SK-N-SH (cell line): ENCODE measurements at regions not wholly inside any gene's neighbourhood (a gene's known extent, or its start where the extent isn't known, plus 50 kb on each side); places are given as distances from the start of the nearest gene placed in this dataset.
A peak's percentile ranks its signal among the peaks of the same experiment; 100 is the strongest.

ENCODE experiments used
- CTCF ChIA-PET: fragments of 300-600, 350-600 bp; formaldehyde crosslinking; extraction: SDS; loops from one replicate; lab custom pipeline; 2021; lab: Yijun Ruan, JAX
- POLR2A ChIA-PET: fragments of 350-600 bp; sonication (Branson Sonifier 250); formaldehyde crosslinking; extraction: SDS; loops from one replicate; lab custom pipeline; 2020; ENCODE audit warnings: antibody characterized with exemption, inconsistent platforms; lab: Yijun Ruan, JAX
- DNase-seq: peaks from one replicate; pipeline ENCODE4 v3.0.0; 2012
- H2AFZ ChIP-seq: fragments of 200-600 bp; sonication (generic); 2 replicates; pipeline ENCODE4 v1.8.1; 2016; ENCODE audit warnings: antibody characterized with exemption, mild to moderate bottlenecking, low read depth
- H3F3A ChIP-seq: fragments of 200-600 bp; sonication (generic); replicated peaks from 2 replicates; pipeline ENCODE3; 2016; ENCODE audit warnings: antibody characterized with exemption, mild to moderate bottlenecking; ENCODE audit not compliant: insufficient read depth
- H3K27ac ChIP-seq, 2 experiments: fragments of 200-500 bp in 1 of 2; fragments of 200-600 bp in 1 of 2; sonication (Bioruptor generic) in 1 of 2; sonication (generic), shearing (Covaris generic) in 1 of 2; 2 replicates each; pipeline versions ENCODE4 v1.5.1 to v1.6.1; 2014 to 2016; ENCODE audit warnings: low read depth in 2 of 2, inconsistent platforms in 1 of 2, low read length in 1 of 2, mild to moderate bottlenecking in 1 of 2, mixed read lengths in 1 of 2
- H3K27me3 ChIP-seq: fragments of 200-600 bp; sonication (generic), shearing (Covaris generic); 2 replicates; pipeline ENCODE4 v1.6.1; 2016; ENCODE audit warnings: mixed run types; ENCODE audit not compliant: insufficient read depth
- H3K36me3 ChIP-seq, 2 experiments: fragments of 200-500 bp in 1 of 2; fragments of 200-600 bp in 1 of 2; sonication (Bioruptor generic) in 1 of 2; sonication (generic) in 1 of 2; replicated peaks in 1 of 2; 2 replicates each; pipeline versions ENCODE3 to v1.5.1; 2014 to 2016; ENCODE audit warnings: low read length in 1 of 2, mild to moderate bottlenecking in 1 of 2; ENCODE audit not compliant: insufficient read depth in 2 of 2, control insufficient read depth in 1 of 2
- H3K4me1 ChIP-seq, 2 experiments: fragments of 200-500 bp in 1 of 2; fragments of 200-600 bp in 1 of 2; sonication (Bioruptor generic) in 1 of 2; sonication (generic), shearing (Covaris generic) in 1 of 2; 2 replicates each; pipeline versions ENCODE4 v1.5.1 to v1.6.1; 2014 to 2016; ENCODE audit warnings: low read depth in 1 of 2, low read length in 1 of 2, mixed run types in 1 of 2; ENCODE audit not compliant: insufficient read depth in 2 of 2, control insufficient read depth in 1 of 2
- H3K4me2 ChIP-seq: fragments of 200-600 bp; sonication (generic), shearing (Covaris generic); 2 replicates; pipeline ENCODE4 v1.6.1; 2017; ENCODE audit warnings: mixed run types
- H3K4me3 ChIP-seq, 2 experiments: fragments of 200-500 bp in 1 of 2; fragments of 200-600 bp in 1 of 2; sonication (Bioruptor generic) in 1 of 2; sonication (generic), shearing (Covaris generic) in 1 of 2; 2 replicates each; pipeline versions ENCODE4 v1.5.1 to v1.8.1; 2014 to 2016; ENCODE audit warnings: low read depth in 2 of 2, inconsistent platforms in 1 of 2, low read length in 1 of 2, mild to moderate bottlenecking in 1 of 2, mixed read lengths in 1 of 2, moderate library complexity in 1 of 2
- H3K79me2 ChIP-seq: fragments of 200-600 bp; sonication (generic); 2 replicates; pipeline ENCODE4 v1.8.1; 2017; ENCODE audit warnings: mild to moderate bottlenecking; ENCODE audit not compliant: insufficient read depth
- H3K9ac ChIP-seq: fragments of 200-600 bp; sonication (generic); 2 replicates; pipeline ENCODE4 v1.6.1; 2017; ENCODE audit warnings: mixed run types
- H3K9me2 ChIP-seq: fragments of 200-600 bp; sonication (generic); 2 replicates; pipeline ENCODE4 v1.6.1; 2017; ENCODE audit warnings: mixed run types
- H3K9me3 ChIP-seq: fragments of 200-600 bp; sonication (generic); 2 replicates; pipeline ENCODE4 v1.6.1; 2017; ENCODE audit warnings: mixed run types, mild to moderate bottlenecking, moderate library complexity
- H4K20me1 ChIP-seq: fragments of 200-600 bp; sonication (generic); 2 replicates; pipeline ENCODE4 v1.6.1; 2017; ENCODE audit warnings: mild to moderate bottlenecking, mixed run types; ENCODE audit not compliant: insufficient read depth
- CHD2 ChIP-seq: fragments of 150-350 bp; IDR thresholded peaks from 2 replicates; pipeline ENCODE4 v1.6.1; 2018; ENCODE audit warnings: low read length; ENCODE audit not compliant: partially characterized antibody
- CTCF ChIP-seq: fragments of 200-600 bp; sonication (generic); IDR thresholded peaks from 2 replicates; pipeline ENCODE4 v1.6.1; 2017; ENCODE audit warnings: antibody characterized with exemption, mild to moderate bottlenecking, moderate library complexity
- ELF1 ChIP-seq: IDR thresholded peaks from 2 replicates; pipeline ENCODE4 v1.4.0; 2012
- EP300 ChIP-seq, 2 experiments: IDR thresholded peaks; 2 replicates each; pipeline versions ENCODE4 v1.4.0 to v1.6.1; 2012; ENCODE audit warnings: borderline replicate concordance in 1 of 2, low read depth in 1 of 2, low read length in 1 of 2
- FOSL2 ChIP-seq: IDR thresholded peaks from 2 replicates; pipeline ENCODE4 v1.4.0; 2012; ENCODE audit warnings: low read depth, mild to moderate bottlenecking, moderate library complexity, borderline replicate concordance
- FOXJ3 ChIP-seq: sonication (generic); formaldehyde crosslinking; IDR thresholded peaks from 2 replicates; pipeline ENCODE4 v1.5.1; 2020; ENCODE audit warnings: mild to moderate bottlenecking, missing genetic modification reagents
- FOXM1 ChIP-seq: IDR thresholded peaks from 2 replicates; pipeline ENCODE4 v1.4.0; 2012; ENCODE audit warnings: low read depth, mild to moderate bottlenecking
- GATA2 ChIP-seq: sonication (generic); formaldehyde crosslinking; IDR thresholded peaks from 2 replicates; pipeline ENCODE4 v1.5.0; 2020; ENCODE audit warnings: mild to moderate bottlenecking, missing genetic modification reagents
- JUND ChIP-seq: IDR thresholded peaks from 2 replicates; pipeline ENCODE4 v1.4.0; 2012
- MEF2A ChIP-seq: IDR thresholded peaks from 2 replicates; pipeline ENCODE4 v1.4.0; 2012; ENCODE audit warnings: low read depth, borderline replicate concordance
- MXI1 ChIP-seq: IDR thresholded peaks from 2 replicates; pipeline ENCODE4 v1.6.1; 2012; ENCODE audit warnings: mild to moderate bottlenecking, low read depth, low read length, improper control_type of control experiment
- NFIC ChIP-seq: IDR thresholded peaks from 2 replicates; pipeline ENCODE4 v1.4.0; 2012; ENCODE audit warnings: borderline replicate concordance
- POLR2AphosphoS5 ChIP-seq: IDR thresholded peaks from 2 replicates; pipeline ENCODE4 v1.6.1; 2012; ENCODE audit warnings: low read depth, low read length
- RAD21 ChIP-seq: IDR thresholded peaks from 2 replicates; pipeline ENCODE4 v1.6.1; 2012; ENCODE audit warnings: mild to moderate bottlenecking, low read length
- RXRA ChIP-seq: IDR thresholded peaks from 2 replicates; pipeline ENCODE4 v1.4.0; 2012; ENCODE audit warnings: low read depth, mild to moderate bottlenecking, borderline replicate concordance
- SIN3A ChIP-seq: IDR thresholded peaks from 2 replicates; pipeline ENCODE4 v1.6.1; 2012; ENCODE audit warnings: low read depth, mild to moderate bottlenecking, low read length, moderate library complexity, borderline replicate concordance
- SMC3 ChIP-seq: IDR thresholded peaks from 2 replicates; pipeline ENCODE4 v1.6.1; 2012; ENCODE audit warnings: low read depth, low read length, improper control_type of control experiment
- TAF1 ChIP-seq: IDR thresholded peaks from 2 replicates; pipeline ENCODE4 v1.6.1; 2012; ENCODE audit warnings: low read depth, mild to moderate bottlenecking, low read length, moderate library complexity, borderline replicate concordance
- TCF12 ChIP-seq: IDR thresholded peaks from 2 replicates; pipeline ENCODE4 v1.4.0; 2012
- YY1 ChIP-seq: IDR thresholded peaks from 2 replicates; pipeline ENCODE4 v1.4.0; 2012; ENCODE audit warnings: low read depth, mild to moderate bottlenecking
- WGBS: methylation state at CpG from one replicate; pipeline ENCODE4 v1.1.6; 2017; ENCODE audit warnings: low lambda C conversion rate; 5-methylcytosine and 5-hydroxymethylcytosine counted together
- TF ChIP-seq, protein P1 (sequence below): IDR thresholded peaks from 2 replicates; pipeline ENCODE4 v1.4.0; 2012; ENCODE audit warnings: low read depth
- TF ChIP-seq, protein P2 (sequence below): fragments of 150-350 bp; IDR thresholded peaks from 2 replicates; pipeline ENCODE4 v1.6.1; 2017; ENCODE audit warnings: antibody characterized with exemption, low read length, low read depth, borderline replicate concordance
- TF ChIP-seq, protein P3 (sequence below): IDR thresholded peaks from 2 replicates; pipeline ENCODE4 v1.4.0; 2012; ENCODE audit warnings: low read depth, borderline replicate concordance

DNA sequence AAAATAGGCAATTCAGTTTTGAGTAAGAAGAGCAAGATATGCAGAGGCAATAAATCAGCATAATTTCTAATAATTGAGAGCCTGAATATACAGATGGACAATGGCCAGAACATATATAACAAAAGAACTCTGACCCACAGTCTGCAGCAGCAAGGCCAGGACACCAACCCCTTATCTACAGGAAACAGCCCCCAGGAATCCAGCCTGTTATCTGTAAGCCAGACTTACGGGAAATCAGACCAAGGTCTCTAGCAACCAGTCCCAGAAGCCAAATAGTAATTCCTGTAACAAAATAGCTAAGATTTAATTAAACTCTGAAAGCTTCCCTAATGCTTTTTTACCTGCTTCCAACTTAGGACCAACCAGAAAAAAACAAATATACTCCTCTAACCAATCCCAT, 434.5 kb upstream of the GYPC start:
- H3K79me2 ChIP-seq = no peaks in the 10 kb centered on the region
- no peaks in the 10 kb centered on the region for H3K9me3 ChIP-seq
- no peak overlapping the region for H3K4me3 ChIP-seq
- H4K20me1 ChIP-seq = no peaks in the 10 kb centered on the region
- ChIA-PET CTCF (no interaction called here), POLR2A (no interaction called here)
- no peak overlapping the region for H3K9ac ChIP-seq
- H3K4me2 ChIP-seq = no peak overlapping the region
- H3K27ac ChIP-seq = no peak overlapping the region; a peak in 1 of 4 replicates
- no peaks in the 10 kb centered on the region for H3K36me3 ChIP-seq
- H3F3A ChIP-seq = no peaks in the 10 kb centered on the region
- H3K27me3 ChIP-seq = no peaks in the 10 kb centered on the region
- WGBS = 0% methylated on average over 1 of the region's 1 CpG
- TF ChIP-seq NFIC (no peak), EP300 (IDR thresholded peaks at IDR 0.05; ENCODE audit: borderline replicate concordance in 1 of 2, low read depth in 1 of 2, low read length in 1 of 2) (peak in 1 of 2 experiments; percentile 22; a peak in 1 of 4 replicates), FOXM1 (no peak), MEF2A (no peak), SMC3 (no peak), RAD21 (no peak), CHD2 (no peak)
- H2AFZ ChIP-seq = no peak overlapping the region
- H3K9me2 ChIP-seq = no peaks in the 10 kb centered on the region
- H3K4me1 ChIP-seq = no peaks in the 10 kb centered on the region
- no peak for DNase-seq

GRCh38 chr2:126222278-126222677, 433.7 kb upstream of the GYPC start:
- no peaks in the 10 kb centered on the region for H3F3A ChIP-seq
- 10% methylated on average over 2 of the region's 2 CpGs for WGBS
- H3K4me3 ChIP-seq = no peak overlapping the region

DNA sequence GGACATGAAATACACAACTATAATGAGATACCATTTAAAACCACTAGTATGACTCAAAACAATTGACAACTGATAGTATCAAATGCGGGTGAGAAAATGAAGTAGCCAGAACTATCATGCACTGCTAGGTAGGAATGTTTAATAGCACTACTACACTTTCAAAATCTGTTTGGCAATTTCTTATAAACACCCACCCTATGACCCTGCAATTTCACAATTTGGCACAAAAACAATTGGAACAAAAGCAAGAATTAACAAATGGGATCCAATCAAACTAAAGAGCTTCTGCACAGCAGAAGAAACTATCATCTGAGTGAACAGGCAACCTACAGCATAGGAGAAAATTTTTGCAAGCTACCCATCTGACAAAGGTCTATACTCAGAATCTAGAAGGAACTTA, 431.2 kb upstream of the GYPC start:
- CTCF ChIA-PET = no interaction called here
- TF ChIP-seq TAF1 (no peak), YY1 (no peak), CTCF (no peak), FOSL2 (no peak), RAD21 (no peak), FOXJ3 (no peak), GATA2 (CRISPR knock-in tag) (no peak), RXRA (no peak), ELF1 (no peak), MEF2A (no peak)
- TF ChIP-seq, protein P1, sequence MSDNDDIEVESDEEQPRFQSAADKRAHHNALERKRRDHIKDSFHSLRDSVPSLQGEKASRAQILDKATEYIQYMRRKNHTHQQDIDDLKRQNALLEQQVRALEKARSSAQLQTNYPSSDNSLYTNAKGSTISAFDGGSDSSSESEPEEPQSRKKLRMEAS = no peak
- TF ChIP-seq, protein P2, sequence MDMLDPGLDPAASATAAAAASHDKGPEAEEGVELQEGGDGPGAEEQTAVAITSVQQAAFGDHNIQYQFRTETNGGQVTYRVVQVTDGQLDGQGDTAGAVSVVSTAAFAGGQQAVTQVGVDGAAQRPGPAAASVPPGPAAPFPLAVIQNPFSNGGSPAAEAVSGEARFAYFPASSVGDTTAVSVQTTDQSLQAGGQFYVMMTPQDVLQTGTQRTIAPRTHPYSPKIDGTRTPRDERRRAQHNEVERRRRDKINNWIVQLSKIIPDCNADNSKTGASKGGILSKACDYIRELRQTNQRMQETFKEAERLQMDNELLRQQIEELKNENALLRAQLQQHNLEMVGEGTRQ = no peak

More at GRCh38 chr2:126222278-126222677, 433.7 kb upstream of the GYPC start:
- H3K9me2 ChIP-seq = no peaks in the 10 kb centered on the region
- no peak overlapping the region for H3K4me2 ChIP-seq
- H3K9me3 ChIP-seq = no peaks in the 10 kb centered on the region
- H2AFZ ChIP-seq = no peak overlapping the region
- peak overlapping the region in 1 of 2 experiments; percentile 34; a peak in 1 of 4 replicates for H3K27ac ChIP-seq
- no peaks in the 10 kb centered on the region for H3K4me1 ChIP-seq
- H3K79me2 ChIP-seq = no peaks in the 10 kb centered on the region
- no peak for TF ChIP-seq TCF12
- TF ChIP-seq JUND = no peak
- no peak for TF ChIP-seq MEF2A
- no peak for TF ChIP-seq RAD21
- no peak for TF ChIP-seq FOXM1
- no peak for TF ChIP-seq YY1
- TF ChIP-seq, protein P3, sequence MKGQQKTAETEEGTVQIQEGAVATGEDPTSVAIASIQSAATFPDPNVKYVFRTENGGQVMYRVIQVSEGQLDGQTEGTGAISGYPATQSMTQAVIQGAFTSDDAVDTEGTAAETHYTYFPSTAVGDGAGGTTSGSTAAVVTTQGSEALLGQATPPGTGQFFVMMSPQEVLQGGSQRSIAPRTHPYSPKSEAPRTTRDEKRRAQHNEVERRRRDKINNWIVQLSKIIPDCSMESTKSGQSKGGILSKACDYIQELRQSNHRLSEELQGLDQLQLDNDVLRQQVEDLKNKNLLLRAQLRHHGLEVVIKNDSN = no peak
- TF ChIP-seq SIN3A = no peak
- TF ChIP-seq CHD2 = no peak
- no peak for TF ChIP-seq MXI1
- no peak for TF ChIP-seq POLR2AphosphoS5
- CTCF ChIA-PET = no interaction called here
- H3K9ac ChIP-seq = no peak overlapping the region
- H3K36me3 ChIP-seq = no peaks in the 10 kb centered on the region
- H4K20me1 ChIP-seq = no peaks in the 10 kb centered on the region
- H3K27me3 ChIP-seq = no peaks in the 10 kb centered on the region
- DNase-seq = no peak
- POLR2A ChIA-PET = no interaction called here

More for the DNA sequence above, 431.2 kb upstream of the GYPC start:
- H3K27ac ChIP-seq = no peak overlapping the region
- POLR2A ChIA-PET = no interaction called here
- H3K9me3 ChIP-seq = no peaks in the 10 kb centered on the region
- no peaks in the 10 kb centered on the region for H3K4me1 ChIP-seq
- no peak overlapping the region for H3K4me2 ChIP-seq
- H3K4me3 ChIP-seq = no peak overlapping the region
- no peak overlapping the region for H2AFZ ChIP-seq
- H3K27me3 ChIP-seq = no peaks in the 10 kb centered on the region
- no peaks in the 10 kb centered on the region for H3K79me2 ChIP-seq
- no peak overlapping the region for H3K9ac ChIP-seq
- H3F3A ChIP-seq = no peaks in the 10 kb centered on the region
- H3K36me3 ChIP-seq = no peaks in the 10 kb centered on the region
- no peaks in the 10 kb centered on the region for H4K20me1 ChIP-seq
- 39% methylated on average over 1 of the region's 1 CpG for WGBS
- no peak for DNase-seq
- H3K9me2 ChIP-seq = no peaks in the 10 kb centered on the region
